ENCODE measurements at regions not wholly inside any gene's neighbourhood (a gene's known extent, or its start where the extent isn't known, plus 50 kb on each side); places are given as distances from the start of the nearest gene placed in this dataset.
"Not testable (repeated sequence)": the region's sequence is repeated elsewhere in the genome, so short reads cannot be mapped to it uniquely, and the experiment has no call there.

GRCh38 chr12:9304540-9304939, 96.3 kb upstream of the PZP start:
- DNase-seq, result not testable (repeated sequence)

DNA sequence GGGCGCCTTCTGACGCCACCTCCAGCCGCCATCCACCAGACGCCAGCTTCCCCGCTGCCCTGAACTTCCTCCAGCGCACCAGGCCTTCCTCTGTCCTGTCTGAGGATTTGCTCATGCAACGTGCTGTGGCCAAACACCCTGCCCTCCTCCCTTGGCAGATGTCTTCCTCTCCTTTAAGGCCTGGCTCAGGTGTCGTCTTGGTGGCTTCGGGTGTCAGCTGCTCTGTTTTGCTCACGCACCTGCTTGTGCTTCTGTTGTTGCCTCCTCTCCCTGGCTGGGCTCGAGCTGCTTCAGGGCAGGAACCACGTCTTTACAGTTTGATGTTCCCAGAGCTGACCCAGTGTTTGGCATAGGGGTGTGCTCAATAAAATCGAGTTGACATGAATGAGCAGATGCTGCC, 87.7 kb upstream of the PZP start:
- not testable (repeated sequence) for DNase-seq

DNA sequence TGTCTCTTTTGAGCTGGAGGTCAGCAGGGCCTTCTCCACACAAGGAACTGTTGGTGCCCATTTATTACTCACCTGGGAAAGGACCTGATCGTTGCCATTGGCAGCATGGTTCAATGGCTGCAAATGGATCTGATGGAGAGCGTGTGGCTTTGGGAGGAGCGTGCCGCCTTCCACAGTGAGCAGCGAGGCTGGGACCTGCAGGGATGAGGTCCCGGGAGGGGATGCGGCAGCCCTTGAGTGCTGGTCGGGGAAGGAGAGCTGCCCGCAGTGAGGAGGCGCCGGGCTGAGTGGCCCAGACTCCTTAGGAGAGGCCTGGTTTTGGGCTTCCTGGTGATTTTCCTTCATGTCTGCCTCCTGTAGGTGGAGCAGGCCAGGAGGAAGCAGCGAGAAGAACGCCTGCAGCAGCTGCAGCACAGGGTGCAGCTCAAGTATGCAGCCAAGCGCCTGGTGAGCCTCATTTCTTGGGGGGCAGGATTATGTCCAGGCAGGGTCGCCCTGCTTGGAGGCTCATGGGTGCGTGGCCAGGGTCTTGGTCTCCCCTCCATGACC, 86.0 kb upstream of the PZP start:
- DNase-seq, result not testable (repeated sequence)

DNA sequence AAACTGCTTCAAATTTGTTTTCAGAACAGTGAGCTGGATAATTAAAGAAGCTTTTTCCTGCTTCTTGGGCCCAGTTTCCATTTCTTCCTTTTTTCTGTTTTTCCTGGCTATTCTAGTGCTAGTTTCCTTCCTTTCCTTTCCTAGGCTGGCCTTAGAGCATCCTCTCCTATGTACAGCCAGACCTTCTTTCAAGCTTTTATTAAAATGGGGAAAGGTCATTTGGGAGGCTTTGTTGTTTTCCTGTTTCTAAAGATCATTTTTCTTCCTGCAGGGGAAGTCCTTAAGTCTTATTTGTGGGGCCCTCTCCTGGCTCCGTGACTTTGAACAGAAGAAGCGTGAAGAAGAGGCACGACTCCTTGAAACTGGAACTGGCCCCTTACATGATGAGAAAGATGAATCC, 85.2 kb upstream of the PZP start:
- not testable (repeated sequence) for DNase-seq

DNA sequence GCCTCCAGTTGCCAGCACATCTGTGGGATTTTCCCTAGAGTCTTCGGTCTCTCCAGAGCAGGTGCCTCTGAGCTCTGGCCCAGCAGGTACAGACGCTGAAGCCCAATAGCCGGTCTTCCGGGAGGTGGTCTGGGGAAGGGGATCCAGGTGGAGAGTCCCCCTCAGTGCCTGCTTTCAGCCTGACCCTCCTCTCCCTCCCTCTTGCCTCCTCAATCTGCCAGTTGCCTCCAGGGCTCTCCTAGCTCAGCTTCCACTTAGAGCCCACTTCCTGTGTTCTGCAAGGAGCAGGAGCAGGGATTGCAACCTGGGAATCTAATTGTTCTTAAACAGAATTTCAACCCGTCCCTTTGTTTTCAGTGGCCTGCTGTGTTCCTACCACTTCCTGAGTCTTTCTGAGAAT, 81.8 kb upstream of the PZP start:
- DNase-seq, result not testable (repeated sequence)

GRCh38 chr12:9284724-9285123, 76.5 kb upstream of the PZP start:
- DNase-seq, result not testable (repeated sequence)

GRCh38 chr12:9284197-9284596, 76.0 kb upstream of the PZP start:
- DNase-seq, result not testable (repeated sequence)

- DNase-seq, result peak; percentile 77
These were observed 75.3 kb upstream of the PZP start for GRCh38 chr12:9283346-9284095.

- no peak for DNase-seq
These were observed 68.8 kb upstream of the PZP start for GRCh38 chr12:9276990-9277389.

GRCh38 chr12:9273276-9273675, 65.1 kb upstream of the PZP start:
- no peak for DNase-seq

DNA sequence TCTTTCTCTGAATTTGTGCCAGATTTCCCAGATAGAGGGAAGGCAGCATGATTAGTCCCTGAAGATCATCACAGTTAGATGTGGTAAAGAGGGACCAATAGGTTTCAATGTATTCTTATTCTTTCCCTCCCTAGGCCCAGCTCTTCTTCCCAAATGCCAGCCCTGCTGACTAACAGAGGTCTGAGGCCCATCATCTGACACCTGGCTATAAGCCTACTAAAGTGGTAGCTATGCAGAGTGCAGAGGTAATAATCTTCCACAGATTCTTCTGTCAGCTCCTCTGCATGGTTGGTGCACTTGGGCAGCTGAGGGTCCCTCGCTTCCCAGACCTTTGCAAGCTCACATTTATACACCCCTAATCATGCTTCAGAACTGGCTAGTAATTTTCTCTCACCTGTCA, 63.7 kb upstream of the PZP start:
- DNase-seq, result no peak

DNA sequence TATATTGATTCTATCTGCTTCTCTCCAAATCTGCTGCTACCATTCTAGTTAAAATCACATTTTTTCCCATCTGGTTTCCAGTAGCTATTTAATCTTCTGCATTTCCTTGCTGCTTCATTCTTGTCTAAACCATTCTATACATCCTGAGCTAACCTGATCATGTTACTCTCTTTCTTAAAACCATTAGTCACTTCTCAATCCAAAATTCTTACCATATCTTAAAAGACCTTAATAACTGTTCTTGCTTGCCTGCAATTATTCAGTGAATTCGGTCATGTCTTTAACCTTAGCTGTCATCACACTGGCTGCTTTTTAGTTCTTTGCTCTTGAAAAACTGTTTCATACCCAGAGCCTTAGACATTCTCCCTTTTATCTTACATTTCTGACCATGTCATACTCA, 56.4 kb upstream of the PZP start:
- no peak for DNase-seq

GRCh38 chr12:9260931-9261330, 52.7 kb upstream of the PZP start:
- no peak for DNase-seq

DNA sequence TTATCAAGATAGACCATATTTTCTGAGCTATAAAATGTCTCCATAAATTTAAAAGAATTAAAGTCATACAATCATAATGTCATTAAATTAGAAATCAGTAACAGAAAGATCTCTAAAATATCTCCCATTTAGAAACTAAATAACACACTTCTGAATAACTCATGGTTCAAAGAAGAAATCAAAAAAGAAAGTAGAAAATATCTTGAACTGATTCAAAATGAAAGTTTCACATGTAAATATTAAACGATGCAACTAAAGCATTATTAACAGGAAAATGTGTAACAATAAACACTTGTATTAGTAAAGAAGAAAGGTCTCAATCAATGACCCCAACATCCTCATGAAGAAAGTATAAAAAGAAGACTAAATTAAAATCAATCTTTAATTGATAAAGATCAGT, 50.5 kb upstream of the PZP start:
- DNase-seq, result no peak
